DND-41 (cell line): ENCODE measurements at regions not wholly inside any gene's neighbourhood (a gene's known extent, or its start where the extent isn't known, plus 50 kb on each side); places are given as distances from the start of the nearest gene placed in this dataset.

Experiments
- ATAC-seq: fragments of 200-7000 bp; cut with Tn5 transposase; 3 replicates; pipeline ENCODE4 v1.9.1; 2021; ENCODE audit warnings: low read depth; ENCODE audit not compliant: insufficient read depth
- DNase-seq: peaks from one replicate; pipeline ENCODE4 v3.0.0-alpha.2; 2020
- H2AFZ ChIP-seq: 2 replicates; pipeline ENCODE4 v1.6.0; 2012; ENCODE audit warnings: low read depth, low read length
- H3K27ac ChIP-seq: 2 replicates; pipeline ENCODE4 v1.5.1; 2012; ENCODE audit warnings: low read length, inconsistent platforms
- H3K27me3 ChIP-seq: fragments of 200-600 bp; sonication (generic); 2 replicates; pipeline ENCODE4 v1.6.0; 2012; ENCODE audit warnings: low read length, mild to moderate bottlenecking, inconsistent platforms; ENCODE audit not compliant: insufficient read depth, poor library complexity
- H3K36me3 ChIP-seq: 2 replicates; pipeline ENCODE4 v1.5.1; 2012; ENCODE audit warnings: low read length, inconsistent platforms; ENCODE audit not compliant: insufficient read depth
- H3K4me1 ChIP-seq: 2 replicates; pipeline ENCODE4 v1.5.1; 2012; ENCODE audit warnings: mild to moderate bottlenecking, low read length; ENCODE audit not compliant: insufficient read depth
- H3K4me2 ChIP-seq: 2 replicates; pipeline ENCODE4 v1.6.0; 2012; ENCODE audit warnings: mild to moderate bottlenecking, moderate library complexity, low read length, inconsistent platforms; ENCODE audit not compliant: insufficient read depth
- H3K4me3 ChIP-seq, 2 experiments: fragments of 200-600 bp in 1 of 2; shearing (Covaris generic) in 1 of 2; 2 replicates each; pipeline ENCODE4 v1.5.1; 2012 to 2016; ENCODE audit warnings: inconsistent platforms in 2 of 2, low read length in 2 of 2, mild to moderate bottlenecking in 2 of 2, low read depth in 1 of 2, moderate library complexity in 1 of 2
- H3K79me2 ChIP-seq: 2 replicates; pipeline ENCODE4 v1.6.0; 2012; ENCODE audit warnings: low read length, inconsistent platforms; ENCODE audit not compliant: insufficient read depth
- H3K9ac ChIP-seq: 2 replicates; pipeline ENCODE4 v1.6.0; 2012; ENCODE audit warnings: low read depth, mild to moderate bottlenecking, inconsistent platforms, low read length, moderate library complexity
- H3K9me3 ChIP-seq: 2 replicates; pipeline ENCODE4 v1.5.1; 2012; ENCODE audit warnings: low read length, moderate library complexity, mild to moderate bottlenecking, inconsistent platforms; ENCODE audit not compliant: insufficient read depth, severe bottlenecking
- H4K20me1 ChIP-seq: 2 replicates; pipeline ENCODE4 v1.6.0; 2012; ENCODE audit warnings: low read length; ENCODE audit not compliant: insufficient read depth
- CTCF ChIP-seq: IDR thresholded peaks from 2 replicates; pipeline ENCODE4 v1.5.1; 2012; ENCODE audit warnings: borderline replicate concordance, low read length, moderate library complexity, mild to moderate bottlenecking; ENCODE audit not compliant: poor library complexity, severe bottlenecking; ENCODE audit errors: extremely low read depth
- EZH2 ChIP-seq: IDR thresholded peaks from 3 replicates; pipeline ENCODE4 v1.6.1; 2012; ENCODE audit warnings: borderline replicate concordance, low read depth, mild to moderate bottlenecking, moderate library complexity, low read length, inconsistent platforms; ENCODE audit not compliant: severe bottlenecking

- H2AFZ ChIP-seq, result no peak overlapping the region
- H3K27ac ChIP-seq, result no peak overlapping the region
- H3K9me3 ChIP-seq, result no peaks in the 10 kb centered on the region
- no peak overlapping the region for H3K4me3 ChIP-seq
- TF ChIP-seq CTCF (no peak), EZH2 (no peak)
- H3K9ac ChIP-seq, result no peak overlapping the region
- H3K27me3 ChIP-seq, result no peaks in the 10 kb centered on the region
- H3K4me2 ChIP-seq, result no peak overlapping the region
- DNase-seq (no peak), ATAC-seq (no peak)
- H3K4me1 ChIP-seq, result no peaks in the 10 kb centered on the region
- H3K36me3 ChIP-seq, result no peaks in the 10 kb centered on the region
- no peaks in the 10 kb centered on the region for H4K20me1 ChIP-seq
- H3K79me2 ChIP-seq, result no peaks in the 10 kb centered on the region
Measured at GRCh38 chr7:115352375-115352774, 430.5 kb downstream of the MDFIC start.

DNA sequence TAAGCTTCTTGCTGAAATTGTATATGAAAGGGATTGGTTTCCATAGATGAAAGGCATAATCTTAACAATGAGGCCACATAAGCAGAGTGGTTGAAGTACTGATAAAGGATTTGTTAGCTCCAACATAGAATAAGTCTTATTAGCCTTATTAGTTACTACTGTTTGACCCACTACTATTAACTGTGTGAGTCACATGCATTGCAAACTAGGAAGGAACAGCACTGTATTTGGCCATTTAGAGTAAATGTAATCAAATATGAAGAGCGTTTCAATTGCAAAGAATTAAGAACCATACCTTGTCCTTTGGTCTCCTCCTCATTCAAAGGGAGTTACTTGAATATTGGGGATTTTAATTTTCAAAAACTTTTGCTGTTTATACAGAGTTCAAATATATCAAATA, 428.9 kb downstream of the MDFIC start:
- Histone ChIP-seq H3K79me2 (no peaks in the 10 kb centered on the region), H3K36me3 (no peaks in the 10 kb centered on the region), H3K27me3 (no peaks in the 10 kb centered on the region), H3K4me3 (no peak overlapping the region), H3K4me1 (no peaks in the 10 kb centered on the region), H3K9me3 (no peaks in the 10 kb centered on the region), H4K20me1 (no peaks in the 10 kb centered on the region), H3K27ac (no peak overlapping the region), H3K9ac (no peak overlapping the region), H2AFZ (no peak overlapping the region), H3K4me2 (no peak overlapping the region)
- TF ChIP-seq CTCF (no peak), EZH2 (no peak)
- ATAC-seq (no peak), DNase-seq (no peak)

DNA sequence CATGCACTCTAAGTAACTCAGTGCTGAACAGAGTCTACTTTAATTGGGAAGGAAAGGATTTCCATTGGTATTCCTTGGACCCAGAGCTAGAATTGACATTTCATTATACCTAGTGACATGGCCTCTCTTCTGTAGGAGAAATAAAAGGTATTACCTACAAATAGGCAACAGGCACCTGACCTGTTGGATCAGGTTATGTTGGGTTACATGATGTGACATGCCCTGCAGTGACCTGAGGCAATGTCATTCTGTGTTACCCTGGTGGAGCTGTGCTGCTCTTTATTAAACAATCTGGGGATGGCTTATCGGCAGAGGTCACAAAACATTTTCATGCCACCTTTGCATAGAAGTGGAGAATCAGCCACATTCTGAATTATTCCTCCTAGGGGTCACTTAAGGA, 427.7 kb downstream of the MDFIC start:
- no peaks in the 10 kb centered on the region for H3K27me3 ChIP-seq
- DNase-seq (no peak), ATAC-seq (no peak)
- no peak overlapping the region for H3K27ac ChIP-seq
- no peaks in the 10 kb centered on the region for H3K9me3 ChIP-seq
- H3K36me3 ChIP-seq, result no peaks in the 10 kb centered on the region
- TF ChIP-seq EZH2, result no peak
- no peak for TF ChIP-seq CTCF
- H3K9ac ChIP-seq, result no peak overlapping the region
- H3K4me3 ChIP-seq, result no peak overlapping the region
- no peak overlapping the region for H3K4me2 ChIP-seq
- no peaks in the 10 kb centered on the region for H3K79me2 ChIP-seq
- no peak overlapping the region for H2AFZ ChIP-seq
- no peaks in the 10 kb centered on the region for H3K4me1 ChIP-seq
- no peaks in the 10 kb centered on the region for H4K20me1 ChIP-seq

DNA sequence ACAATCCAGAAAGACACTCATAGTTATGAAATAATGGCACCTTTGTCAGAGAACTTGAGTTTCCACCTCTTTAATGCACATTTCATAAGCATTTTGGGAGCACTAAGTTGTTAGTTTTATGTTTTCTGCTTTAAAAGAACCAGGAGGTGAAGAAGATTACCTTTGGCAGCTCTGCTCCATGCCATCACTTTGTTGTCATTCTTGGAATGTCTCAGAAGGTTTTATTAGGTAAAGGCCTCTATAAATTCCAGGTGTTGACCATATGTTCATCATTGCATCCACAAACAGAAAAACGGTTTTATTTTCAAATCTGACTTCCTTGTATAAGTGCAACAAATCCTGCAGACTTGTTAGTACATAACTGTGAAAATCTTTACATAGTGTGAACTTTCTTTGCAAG, 424.8 kb downstream of the MDFIC start:
- H3K4me2 ChIP-seq, result no peak overlapping the region
- no peak overlapping the region for H3K27ac ChIP-seq
- no peaks in the 10 kb centered on the region for H3K9me3 ChIP-seq
- no peaks in the 10 kb centered on the region for H3K27me3 ChIP-seq
- TF ChIP-seq EZH2 (no peak), CTCF (no peak)
- no peak overlapping the region for H3K9ac ChIP-seq
- H3K79me2 ChIP-seq, result no peaks in the 10 kb centered on the region
- H2AFZ ChIP-seq, result no peak overlapping the region
- H3K4me3 ChIP-seq, result no peak overlapping the region
- DNase-seq, result no peak
- ATAC-seq, result no peak
- no peaks in the 10 kb centered on the region for H4K20me1 ChIP-seq
- H3K36me3 ChIP-seq, result no peaks in the 10 kb centered on the region
- H3K4me1 ChIP-seq, result no peaks in the 10 kb centered on the region
